ENCODE measurements at regions not wholly inside any gene's neighbourhood (a gene's known extent, or its start where the extent isn't known, plus 50 kb on each side); places are given as distances from the start of the nearest gene placed in this dataset.

DNA sequence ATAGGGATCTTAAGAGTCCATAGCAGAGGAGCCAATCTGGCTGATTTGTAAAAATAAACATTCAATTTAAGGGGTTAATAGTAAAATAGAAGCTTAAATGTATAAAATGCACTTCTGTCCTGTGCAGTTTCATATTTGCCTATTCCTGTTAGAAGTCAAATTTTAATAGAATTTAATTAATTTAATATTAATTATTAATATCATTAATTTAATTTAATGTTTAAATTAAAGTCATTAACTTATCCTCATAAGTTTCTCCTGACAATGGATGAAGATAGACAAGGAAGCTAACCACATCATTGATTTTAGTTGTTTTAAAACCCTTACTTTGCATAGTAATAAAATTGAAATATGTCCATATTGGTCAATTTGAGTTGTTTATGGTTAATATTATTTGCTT, 1096.2 kb upstream of the EPHA6 start:
- TF ChIP-seq, protein P1, sequence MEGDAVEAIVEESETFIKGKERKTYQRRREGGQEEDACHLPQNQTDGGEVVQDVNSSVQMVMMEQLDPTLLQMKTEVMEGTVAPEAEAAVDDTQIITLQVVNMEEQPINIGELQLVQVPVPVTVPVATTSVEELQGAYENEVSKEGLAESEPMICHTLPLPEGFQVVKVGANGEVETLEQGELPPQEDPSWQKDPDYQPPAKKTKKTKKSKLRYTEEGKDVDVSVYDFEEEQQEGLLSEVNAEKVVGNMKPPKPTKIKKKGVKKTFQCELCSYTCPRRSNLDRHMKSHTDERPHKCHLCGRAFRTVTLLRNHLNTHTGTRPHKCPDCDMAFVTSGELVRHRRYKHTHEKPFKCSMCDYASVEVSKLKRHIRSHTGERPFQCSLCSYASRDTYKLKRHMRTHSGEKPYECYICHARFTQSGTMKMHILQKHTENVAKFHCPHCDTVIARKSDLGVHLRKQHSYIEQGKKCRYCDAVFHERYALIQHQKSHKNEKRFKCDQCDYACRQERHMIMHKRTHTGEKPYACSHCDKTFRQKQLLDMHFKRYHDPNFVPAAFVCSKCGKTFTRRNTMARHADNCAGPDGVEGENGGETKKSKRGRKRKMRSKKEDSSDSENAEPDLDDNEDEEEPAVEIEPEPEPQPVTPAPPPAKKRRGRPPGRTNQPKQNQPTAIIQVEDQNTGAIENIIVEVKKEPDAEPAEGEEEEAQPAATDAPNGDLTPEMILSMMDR (IDR thresholded peaks at IDR 0.05) = no peak
- TF ChIP-seq EZH2 (IDR thresholded peaks at IDR 0.05; ENCODE audit: borderline replicate concordance, insufficient read depth, low read depth, low read length, poor library complexity, severe bottlenecking) = no peak
- intact Hi-C loops (cut with micrococcal nuclease) = no loop called here
- ChIA-PET CTCF (no interaction called here), POLR2A (no interaction called here)
- no peaks in the 10 kb centered on the region for H3K27me3 ChIP-seq (replicated peaks in 1 of 4; ENCODE audit: control extremely low read depth in 1 of 4, control insufficient read depth in 3 of 4, insufficient read depth in 4 of 4, low read length in 3 of 4)
- Mint-ChIP-seq H3K27me3 (no peaks in the 10 kb centered on the region), H3K9me3 (ENCODE audit: insufficient read depth) (no peaks in the 10 kb centered on the region), H3K27ac (no peak overlapping the region), H3K4me3 (no peak overlapping the region), H3K4me1 (no peaks in the 10 kb centered on the region)
- DNase-seq (no peak), ATAC-seq (ENCODE audit: low read depth) (no peak)
- no peaks in the 10 kb centered on the region for H3K36me3 ChIP-seq (replicated peaks in 1 of 2; ENCODE audit: control extremely low read depth in 1 of 2, control insufficient read depth in 1 of 2, extremely low read depth in 1 of 2, insufficient read depth in 2 of 2, low read length in 1 of 2)
- H3K4me3 ChIP-seq (ENCODE audit: control extremely low read depth in 1 of 5, extremely low read depth in 1 of 5, insufficient read depth in 1 of 5, low read depth in 2 of 5, low read length in 4 of 5) = no peak overlapping the region
- no peak overlapping the region for H2AFZ ChIP-seq (ENCODE audit: insufficient read depth, low read depth, low read length, poor library complexity, severe bottlenecking)
- no peaks in the 10 kb centered on the region for H4K20me1 ChIP-seq (ENCODE audit: control insufficient read depth, insufficient read depth, low read length, poor library complexity, severe bottlenecking)
- H3K27ac ChIP-seq (ENCODE audit: low read length in 2 of 2) = no peak overlapping the region
- no peaks in the 10 kb centered on the region for H3K9me3 ChIP-seq (ENCODE audit: control extremely low read depth in 1 of 3, control insufficient read depth in 2 of 3, insufficient read depth in 1 of 3, low read length in 2 of 3)
- H3K4me1 ChIP-seq (ENCODE audit: control insufficient read depth in 2 of 2, insufficient read depth in 2 of 2, low read length in 2 of 2) = no peaks in the 10 kb centered on the region
- no peak overlapping the region for H3K4me2 ChIP-seq (replicated peaks; ENCODE audit: low read depth, low read length, poor library complexity, severe bottlenecking)
- no peaks in the 10 kb centered on the region for H3K79me2 ChIP-seq (ENCODE audit: control insufficient read depth, insufficient read depth, low read length)
- H3K9ac ChIP-seq (ENCODE audit: low read length) = no peak overlapping the region

DNA sequence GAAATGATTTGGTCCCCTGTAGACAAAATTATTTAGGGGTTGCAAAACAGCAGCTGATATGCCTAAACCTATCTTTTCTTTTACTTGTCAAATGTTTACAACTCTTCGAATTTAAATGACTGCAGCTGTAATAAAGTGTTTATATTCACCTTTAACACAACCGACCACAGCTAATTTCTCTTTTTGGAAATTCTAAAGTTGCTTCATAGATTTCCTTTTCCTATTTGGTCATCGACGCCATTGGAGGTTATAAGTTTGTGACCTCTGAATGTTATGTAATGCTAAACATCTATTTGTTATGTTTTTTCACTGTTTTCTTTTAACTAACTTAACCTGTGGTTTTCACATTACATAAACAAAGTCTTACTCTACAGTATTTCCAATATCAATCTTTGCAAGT, 1094.9 kb upstream of the EPHA6 start:
- Histone ChIP-seq H3K4me3 (ENCODE audit: control extremely low read depth in 1 of 5, extremely low read depth in 1 of 5, insufficient read depth in 1 of 5, low read depth in 2 of 5, low read length in 4 of 5) (no peak overlapping the region), H3K9me3 (ENCODE audit: control extremely low read depth in 1 of 3, control insufficient read depth in 2 of 3, insufficient read depth in 1 of 3, low read length in 2 of 3) (peaks cover 0 to 1% (median 0%) of the 10 kb centered on the region in 3 donors), H2AFZ (ENCODE audit: insufficient read depth, low read depth, low read length, poor library complexity, severe bottlenecking) (no peak overlapping the region), H3K36me3 (replicated peaks in 1 of 2; ENCODE audit: control extremely low read depth in 1 of 2, control insufficient read depth in 1 of 2, extremely low read depth in 1 of 2, insufficient read depth in 2 of 2, low read length in 1 of 2) (no peaks in the 10 kb centered on the region), H3K4me2 (replicated peaks; ENCODE audit: low read depth, low read length, poor library complexity, severe bottlenecking) (no peak overlapping the region), H3K9ac (ENCODE audit: low read length) (no peak overlapping the region), H3K27me3 (replicated peaks in 1 of 4; ENCODE audit: control extremely low read depth in 1 of 4, control insufficient read depth in 3 of 4, insufficient read depth in 4 of 4, low read length in 3 of 4) (no peaks in the 10 kb centered on the region), H3K79me2 (ENCODE audit: control insufficient read depth, insufficient read depth, low read length) (no peaks in the 10 kb centered on the region), H3K27ac (ENCODE audit: low read length in 2 of 2) (no peak overlapping the region), H4K20me1 (ENCODE audit: control insufficient read depth, insufficient read depth, low read length, poor library complexity, severe bottlenecking) (no peaks in the 10 kb centered on the region), H3K4me1 (ENCODE audit: control insufficient read depth in 2 of 2, insufficient read depth in 2 of 2, low read length in 2 of 2) (no peaks in the 10 kb centered on the region)
- POLR2A ChIA-PET = no interaction called here
- CTCF ChIA-PET = no interaction called here
- ATAC-seq (ENCODE audit: low read depth) = no peak
- Mint-ChIP-seq H3K9me3 (ENCODE audit: insufficient read depth) (no peaks in the 10 kb centered on the region), H3K4me3 (no peak overlapping the region), H3K27me3 (no peaks in the 10 kb centered on the region), H3K4me1 (no peaks in the 10 kb centered on the region), H3K27ac (no peak overlapping the region)
- intact Hi-C loops (cut with micrococcal nuclease) = no loop called here
- DNase-seq = no peak
- TF ChIP-seq, protein P1 (IDR thresholded peaks at IDR 0.05) = no peak
- TF ChIP-seq EZH2 (IDR thresholded peaks at IDR 0.05; ENCODE audit: borderline replicate concordance, insufficient read depth, low read depth, low read length, poor library complexity, severe bottlenecking) = no peak
- WGBS (ENCODE audit: insufficient coverage) = no CpG with 5 or more reads among the region's 4 CpGs

All from B cell (primary cell).